ENCODE measurements at regions not wholly inside any gene's neighbourhood (a gene's known extent, or its start where the extent isn't known, plus 50 kb on each side); places are given as distances from the start of the nearest gene placed in this dataset.

DNA sequence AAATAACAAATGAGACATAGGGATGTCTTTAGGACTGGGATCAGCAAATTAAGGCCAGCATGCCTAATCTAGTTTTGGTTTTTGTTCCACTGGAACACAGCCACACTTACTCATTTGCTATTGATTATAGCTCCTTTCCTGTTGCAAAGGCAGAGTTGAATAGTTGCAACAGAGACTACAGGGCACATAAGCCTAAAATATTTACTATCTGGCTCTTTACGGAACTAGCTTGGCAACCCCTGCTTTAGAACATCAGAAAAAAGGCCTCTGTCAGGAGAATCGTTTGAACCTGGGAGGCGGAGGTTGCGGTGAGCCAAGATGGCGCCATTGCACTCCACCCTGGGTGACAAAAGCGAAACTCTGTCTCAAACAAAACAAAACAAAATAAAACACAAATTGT lies 384.8 kb downstream of the ELAVL2 start:
- DNase-seq (ENCODE audit: low read depth), result no peak

DNA sequence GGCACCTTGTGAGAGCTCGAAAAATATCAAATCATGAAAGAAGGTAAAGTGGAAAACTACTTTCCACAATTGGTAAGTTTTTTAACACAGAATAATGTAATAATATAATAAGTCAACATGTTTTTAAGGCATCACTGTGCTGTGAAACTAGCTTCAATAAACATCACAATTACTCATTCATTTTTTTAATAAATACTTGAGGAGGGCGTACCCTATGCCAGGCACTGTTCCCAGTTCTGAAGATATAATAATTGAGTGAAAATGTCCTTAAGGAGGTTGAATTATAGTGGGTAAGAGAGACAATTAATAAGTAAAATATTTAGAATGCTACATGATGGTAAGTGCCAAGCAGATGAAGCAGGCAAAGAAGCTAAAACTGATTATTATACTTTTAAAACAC lies 381.4 kb downstream of the ELAVL2 start:
- DNase-seq (ENCODE audit: low read depth), result no peak

DNA sequence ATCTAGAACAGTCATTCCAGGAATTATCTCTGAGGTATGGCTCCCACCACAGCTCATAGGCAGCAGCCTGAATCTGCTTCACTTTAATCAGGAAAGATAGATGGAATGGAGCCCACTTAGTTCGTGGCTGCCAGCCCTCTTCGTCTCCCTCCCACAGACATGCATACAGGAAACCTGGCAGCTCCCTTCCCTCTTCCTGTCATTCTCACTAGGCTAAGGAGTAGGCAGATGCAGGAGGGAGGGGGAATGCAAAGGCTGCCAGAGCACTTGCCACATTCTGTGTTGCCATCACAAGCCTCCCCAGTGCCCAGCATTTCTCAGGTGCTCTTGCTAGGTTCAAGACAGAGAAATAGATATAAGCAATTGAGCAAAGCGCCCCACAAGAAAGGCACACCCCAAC lies 378.9 kb downstream of the ELAVL2 start:
- DNase-seq (ENCODE audit: low read depth), result no peak

DNA sequence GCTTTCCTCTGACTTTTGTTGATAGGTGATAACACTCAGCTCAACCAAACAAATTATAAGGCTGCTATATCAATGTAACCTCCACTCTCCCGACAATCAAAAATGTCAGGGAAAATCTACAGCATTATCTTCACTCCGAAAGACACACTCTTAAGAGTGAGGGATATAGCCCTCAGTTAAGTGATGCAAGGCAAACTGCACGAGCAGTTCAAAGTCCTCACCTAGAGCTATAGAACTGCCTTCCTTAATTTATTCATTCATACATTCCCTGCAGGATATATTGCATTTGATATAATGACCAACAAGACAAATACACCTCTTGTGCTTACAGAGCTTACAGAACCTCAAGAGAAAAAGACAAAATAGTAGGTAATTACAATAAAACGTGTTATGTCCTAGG lies 378.1 kb downstream of the ELAVL2 start:
- DNase-seq (ENCODE audit: low read depth), result no peak

GRCh38 chr9:23451802-23452418 lies 374.1 kb downstream of the ELAVL2 start:
- DNase-seq (ENCODE audit: low read depth), result no peak

- no peak for DNase-seq (ENCODE audit: low read depth)
These were observed 361.8 kb downstream of the ELAVL2 start for GRCh38 chr9:23464275-23464674.

- no peak for DNase-seq (ENCODE audit: low read depth)
These were observed 358.8 kb downstream of the ELAVL2 start for GRCh38 chr9:23467276-23467675.

DNA sequence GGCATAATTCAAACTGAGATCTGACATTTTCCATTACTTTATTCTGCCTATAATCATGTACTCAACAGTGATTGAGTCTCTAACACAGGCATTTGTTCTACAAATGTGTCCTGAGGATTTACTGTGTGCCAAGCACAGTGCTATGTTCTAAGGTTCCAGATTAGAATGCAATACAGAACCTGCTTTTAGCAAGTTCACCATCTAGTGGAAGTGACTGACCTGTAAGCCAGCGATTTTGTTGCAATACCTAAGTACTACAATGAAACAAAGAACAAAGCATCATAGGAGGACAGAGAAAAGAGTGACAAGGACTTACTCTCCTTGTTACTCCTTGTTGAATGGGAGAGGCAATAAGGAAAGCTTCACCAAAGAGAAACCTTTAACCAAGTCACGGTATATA lies 348.1 kb downstream of the ELAVL2 start:
- no peak for DNase-seq (ENCODE audit: low read depth)

DNA sequence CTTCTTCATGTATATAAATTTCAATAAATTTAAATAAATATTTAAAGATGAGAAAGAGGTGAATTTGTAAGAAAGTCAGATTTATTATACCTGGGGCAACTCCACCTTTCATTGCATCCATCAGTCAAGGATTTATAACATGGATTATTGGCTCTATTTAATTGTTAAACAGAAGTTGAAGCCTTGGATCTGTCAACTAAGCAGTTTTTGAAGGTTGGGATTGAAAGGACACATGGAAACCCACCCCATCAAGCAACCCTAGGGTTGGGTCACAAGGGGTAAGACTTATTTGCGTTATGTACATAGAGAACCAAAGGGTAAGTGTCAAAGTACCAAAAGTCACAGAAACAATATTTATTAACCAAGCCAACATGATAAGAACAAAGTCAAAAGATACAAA lies 342.5 kb downstream of the ELAVL2 start:
- DNase-seq (ENCODE audit: low read depth), result no peak

DNA sequence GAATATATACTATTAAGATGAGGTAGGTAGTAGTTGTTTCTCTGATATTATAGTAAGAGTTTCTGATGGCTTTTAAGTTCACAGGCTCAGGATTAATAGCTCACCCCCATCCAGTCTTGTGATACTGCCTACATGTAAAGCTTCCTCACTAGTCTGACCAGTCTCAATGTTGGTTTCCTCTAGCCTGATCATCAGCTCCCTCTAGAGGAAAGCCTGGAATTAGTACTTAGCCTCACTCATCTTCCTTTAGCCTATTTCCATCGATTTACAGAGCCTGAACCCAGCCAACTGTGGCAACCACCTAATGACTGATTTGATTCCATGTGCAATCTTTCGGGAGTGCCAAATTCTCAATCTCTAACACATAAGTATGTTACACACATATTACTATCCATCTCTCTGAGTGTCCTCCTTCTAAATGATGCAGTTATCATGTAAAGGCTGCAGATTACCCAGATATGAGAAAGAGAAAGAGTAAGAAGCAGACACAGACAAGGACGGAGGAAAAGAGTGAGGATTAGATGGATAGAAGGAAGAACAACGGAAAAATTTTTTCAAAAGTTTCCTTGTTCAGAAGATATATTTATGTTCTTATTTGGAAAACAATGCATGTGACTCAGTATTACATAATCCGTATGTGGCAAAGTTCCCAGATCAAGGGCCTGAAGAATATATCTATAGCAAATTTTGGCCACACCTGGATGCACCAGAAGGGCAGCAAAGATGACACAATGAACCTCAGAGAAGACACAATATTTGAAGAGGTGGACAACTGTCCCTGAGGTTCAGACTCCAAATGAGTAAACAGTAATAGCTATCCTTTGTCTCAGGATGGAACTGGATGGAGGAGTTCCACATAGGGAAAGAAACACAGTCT lies 333.7 kb downstream of the ELAVL2 start:
- no peak for DNase-seq (ENCODE audit: low read depth)

DNA sequence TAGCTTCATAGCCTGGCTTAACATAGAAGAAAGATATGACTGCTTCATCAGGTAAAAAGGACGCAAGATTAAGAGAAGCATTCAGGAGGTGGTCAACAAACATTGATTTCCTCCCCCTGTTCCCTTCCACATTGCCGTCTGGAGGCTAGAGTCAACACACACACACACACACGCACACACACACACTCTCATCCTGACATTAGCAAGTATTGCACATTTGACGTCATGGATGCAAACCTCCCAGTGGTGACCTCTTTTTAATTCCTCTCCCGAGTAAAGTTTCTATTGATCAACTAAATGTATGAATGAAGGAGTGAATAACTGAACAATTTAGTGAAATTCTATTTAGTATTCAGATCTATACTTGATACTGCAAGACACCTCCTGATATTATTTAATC lies 332.8 kb downstream of the ELAVL2 start:
- DNase-seq (ENCODE audit: low read depth), result no peak

DNA sequence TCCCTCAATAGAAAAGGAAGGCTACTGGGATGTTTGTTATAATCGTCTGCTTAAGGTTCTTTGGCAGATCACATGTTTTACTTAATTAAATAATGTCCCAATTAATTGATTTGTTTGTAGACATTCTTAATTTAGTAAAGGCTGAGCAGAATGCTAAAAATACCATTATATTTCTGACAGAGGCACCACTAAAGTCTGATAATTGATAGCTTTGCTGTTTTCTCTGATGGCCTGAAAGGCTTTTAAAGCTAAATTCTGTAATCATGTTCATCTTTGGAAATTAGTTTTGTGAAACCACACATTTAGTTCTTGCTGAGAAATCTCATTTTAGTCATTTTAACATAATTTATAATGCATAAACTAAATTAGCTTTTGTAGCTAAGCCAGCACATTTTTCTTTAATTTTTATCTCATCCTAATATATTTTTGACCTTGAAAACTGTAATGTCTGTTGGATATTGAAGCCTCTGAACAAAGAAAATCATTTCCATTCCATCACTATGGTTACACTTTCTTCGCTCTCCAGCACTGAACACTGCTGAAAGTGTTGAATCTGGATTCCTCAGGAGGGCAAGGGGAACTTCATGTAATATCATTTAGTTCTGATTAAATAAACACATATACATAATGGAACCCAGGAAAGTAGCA lies 329.4 kb downstream of the ELAVL2 start:
- no peak for DNase-seq (ENCODE audit: low read depth)

- no peak for DNase-seq (ENCODE audit: low read depth)
These were observed 328.9 kb downstream of the ELAVL2 start for GRCh38 chr9:23497137-23497504.

DNA sequence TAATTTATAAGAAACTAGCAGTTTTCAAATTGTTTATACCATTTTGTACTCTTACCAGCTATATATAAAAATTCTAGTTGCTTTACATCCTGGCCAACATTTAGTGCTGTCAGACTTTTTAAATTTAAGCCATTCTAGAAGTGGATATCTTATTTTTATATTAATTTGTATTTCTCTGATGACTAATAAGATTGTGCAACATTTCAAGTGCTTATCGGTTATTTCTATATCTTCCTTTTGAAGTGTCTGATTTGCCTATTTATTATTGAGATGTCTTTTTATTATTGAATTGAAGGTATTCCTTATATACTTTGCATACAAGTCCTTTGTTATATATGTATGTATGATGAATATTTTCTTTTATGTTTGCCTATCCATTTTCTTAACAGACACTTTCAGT lies 324.0 kb downstream of the ELAVL2 start:
- no peak for DNase-seq (ENCODE audit: low read depth)

GRCh38 chr9:23522952-23523351 lies 303.1 kb downstream of the ELAVL2 start:
- no peak for DNase-seq (ENCODE audit: low read depth)

DNA sequence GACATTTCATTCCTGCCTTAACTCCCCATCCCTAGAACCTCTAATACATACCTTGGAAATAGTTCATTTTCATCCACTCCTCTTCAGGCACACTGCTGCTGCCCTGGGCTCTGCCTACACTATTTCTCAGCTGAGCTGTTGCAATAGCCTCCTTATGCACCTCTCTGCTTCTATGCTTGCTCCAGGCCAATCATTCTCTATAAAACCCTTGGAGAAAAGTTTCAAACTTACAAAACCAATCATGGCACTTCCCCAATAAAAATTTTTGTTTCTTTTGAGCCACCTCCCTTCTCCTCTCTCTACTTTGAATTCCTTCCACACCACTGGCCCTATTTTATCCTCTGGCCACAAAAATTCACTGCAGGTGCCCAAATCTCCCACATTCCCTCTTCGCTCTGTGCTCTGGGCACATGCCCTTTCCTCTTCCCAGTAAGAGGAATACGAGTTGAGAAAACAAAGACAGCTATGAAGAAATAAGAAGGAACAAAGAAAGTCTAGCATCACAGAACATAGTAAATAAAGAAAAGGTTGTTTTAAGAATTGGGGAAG lies 301.4 kb downstream of the ELAVL2 start:
- DNase-seq (ENCODE audit: low read depth), result no peak

DNA sequence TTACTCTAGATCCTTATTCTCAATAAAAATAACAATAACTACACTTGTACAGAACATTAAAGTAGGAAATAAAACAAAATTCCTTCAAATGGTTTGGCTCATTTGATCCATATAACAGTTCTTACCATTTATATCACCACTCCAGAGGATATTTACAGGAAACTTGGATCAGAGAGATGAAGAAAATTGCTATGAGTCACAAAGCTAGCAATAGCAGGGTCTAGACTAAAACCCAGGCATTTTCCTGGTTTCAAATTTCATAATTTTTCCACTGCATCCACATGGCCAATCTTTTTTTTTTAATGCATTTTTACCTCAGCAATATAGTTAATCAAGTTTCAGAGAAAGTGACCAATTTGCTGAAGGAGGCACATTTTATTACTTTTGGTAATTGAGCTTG lies 299.2 kb downstream of the ELAVL2 start:
- no peak for DNase-seq (ENCODE audit: low read depth)

DNA sequence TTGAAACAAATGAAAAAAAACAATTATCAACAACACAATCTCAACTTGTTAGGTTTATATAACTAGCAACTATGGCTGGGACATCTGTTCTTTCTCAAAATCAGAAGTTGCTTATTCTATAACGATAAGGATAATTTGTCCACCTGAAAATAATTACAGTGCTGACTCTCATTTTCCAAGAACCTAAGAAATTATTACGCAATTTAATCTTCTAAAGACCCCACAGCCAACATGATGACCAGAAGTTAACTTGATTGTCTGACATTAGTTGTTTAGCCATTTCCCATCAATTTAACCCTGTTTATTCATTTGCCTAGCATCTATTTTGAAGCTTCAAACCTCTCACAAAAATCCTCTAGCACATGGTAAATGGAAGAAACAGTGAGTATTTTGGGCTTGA lies 293.8 kb downstream of the ELAVL2 start:
- no peak for DNase-seq (ENCODE audit: low read depth)

DNA sequence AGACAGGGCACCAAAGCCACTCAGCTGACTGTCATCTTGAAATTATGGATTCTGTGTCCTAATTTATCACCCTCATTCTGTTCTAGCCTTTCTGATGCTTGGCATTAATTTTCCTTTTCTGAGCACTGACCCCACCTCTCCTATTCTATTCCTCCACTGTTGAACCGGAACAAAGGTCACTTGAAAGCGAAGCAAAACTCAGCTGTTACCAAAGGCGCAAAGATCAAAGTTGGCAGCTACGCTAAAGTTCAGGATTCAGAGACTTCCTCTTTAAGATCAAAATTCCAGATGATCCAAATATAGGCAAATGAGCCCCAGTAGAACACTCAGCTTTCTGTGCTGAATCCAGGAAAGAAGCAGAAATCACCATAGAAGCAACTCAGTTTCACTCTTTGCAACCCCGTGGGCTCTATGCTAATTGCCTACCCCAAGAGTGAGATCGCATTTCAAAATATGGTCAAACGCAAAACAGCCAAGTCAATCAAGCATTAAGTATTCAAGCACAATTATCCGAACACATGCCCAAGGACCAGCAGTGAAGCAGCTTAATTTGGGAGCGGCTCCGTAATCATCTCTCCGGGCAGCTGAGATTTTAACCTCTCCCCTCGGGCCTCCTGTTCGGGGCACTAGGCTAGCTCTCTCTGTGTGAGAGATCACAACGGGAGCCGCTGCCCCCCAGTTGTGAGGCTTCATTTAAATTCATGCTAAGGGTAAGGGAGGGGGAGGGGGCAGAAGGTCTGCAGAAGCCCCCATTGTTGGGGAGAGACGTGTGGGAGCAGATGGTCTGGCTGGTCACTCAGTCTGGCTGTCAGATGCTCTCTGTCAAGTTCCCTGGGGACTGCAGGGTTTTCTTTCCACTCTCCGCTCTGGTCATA lies 288.6 kb downstream of the ELAVL2 start:
- DNase-seq (ENCODE audit: low read depth), result no peak

DNA sequence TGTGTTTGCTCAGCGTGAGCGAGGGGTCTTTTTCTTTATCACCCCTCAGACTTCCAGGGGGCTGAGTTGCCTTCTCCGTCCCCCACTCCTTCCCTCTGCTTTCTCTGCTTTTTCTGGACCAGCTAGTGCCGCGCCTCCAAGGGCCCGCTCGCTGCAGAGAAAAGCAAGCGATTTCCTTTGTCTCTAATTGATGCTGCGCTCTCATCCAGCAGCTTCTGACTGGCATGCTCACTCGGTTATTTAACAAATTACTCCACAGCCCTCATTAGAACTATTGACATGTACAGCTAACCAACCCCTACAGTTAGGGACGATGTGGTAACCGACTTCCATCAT lies 288.0 kb downstream of the ELAVL2 start:
- no peak for DNase-seq (ENCODE audit: low read depth)

GRCh38 chr9:23538461-23539003 lies 287.5 kb downstream of the ELAVL2 start:
- no peak for DNase-seq (ENCODE audit: low read depth)

- DNase-seq (ENCODE audit: low read depth), result no peak
These were observed 286.7 kb downstream of the ELAVL2 start for GRCh38 chr9:23539311-23539710.

Measured in fibroblast of gingiva (primary cell).